ENCODE measurements at regions not wholly inside any gene's neighbourhood (a gene's known extent, or its start where the extent isn't known, plus 50 kb on each side); places are given as distances from the start of the nearest gene placed in this dataset.
A peak's percentile ranks its signal among the peaks of the same experiment; 100 is the strongest.

DNA sequence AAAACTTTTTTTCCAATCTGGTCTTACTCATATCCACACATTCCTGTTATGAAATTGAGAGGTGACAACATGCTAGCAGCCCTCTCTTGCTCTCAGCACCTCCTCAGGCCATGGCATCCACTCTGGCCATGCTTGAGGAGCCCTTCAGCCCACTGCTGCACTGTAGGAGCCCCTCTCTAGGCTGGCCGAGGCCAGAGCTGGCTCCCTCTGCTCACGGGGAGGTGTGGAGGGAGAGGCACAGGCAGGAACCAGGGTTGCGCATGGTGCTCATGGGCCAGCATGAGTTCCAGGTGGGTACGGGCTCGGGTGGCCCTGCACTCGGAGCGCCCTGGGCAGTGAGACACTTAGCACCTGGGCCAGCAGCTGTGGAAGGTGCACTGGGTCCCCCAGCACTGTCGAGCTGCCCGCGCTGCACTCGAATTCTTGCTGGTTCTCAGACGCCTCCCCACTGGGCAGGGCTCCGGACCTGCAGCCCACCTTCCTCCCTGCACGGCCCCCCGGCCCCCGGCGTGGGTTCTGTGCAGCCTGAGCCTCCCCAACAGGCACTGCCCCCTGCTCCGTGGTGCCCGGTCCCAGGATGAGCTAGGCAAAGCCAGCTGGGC, 1669.6 kb upstream of the CELF4 start:
- no peak for DNase-seq
- Histone ChIP-seq H3K36me3 (ENCODE audit: control insufficient read depth in 2 of 3, insufficient read depth in 3 of 3, low read length in 3 of 3) (no peaks in the 10 kb centered on the region), H3K27me3 (ENCODE audit: control insufficient read depth, insufficient read depth, low read length) (no peaks in the 10 kb centered on the region), H3K4me1 (ENCODE audit: control insufficient read depth in 2 of 3, insufficient read depth in 2 of 3, low read depth in 1 of 3, low read length in 3 of 3) (no peaks in the 10 kb centered on the region), H3K27ac (ENCODE audit: low read depth in 2 of 2, low read length in 2 of 2) (no peak overlapping the region), H3K9ac (ENCODE audit: low read length in 3 of 3) (no peak overlapping the region), H3K4me3 (ENCODE audit: low read length in 3 of 3) (no peak overlapping the region), H3K9me3 (ENCODE audit: control insufficient read depth in 2 of 3, insufficient read depth in 1 of 3, low read length in 3 of 3) (no peaks in the 10 kb centered on the region)
- intact Hi-C loops (cut with DNase I), result no loop called here
- TF ChIP-seq CTCF (IDR thresholded peaks at IDR 0.05; ENCODE audit: borderline replicate concordance, extremely low read depth, insufficient read depth), result no peak
- no peak for FAIRE-seq

DNA sequence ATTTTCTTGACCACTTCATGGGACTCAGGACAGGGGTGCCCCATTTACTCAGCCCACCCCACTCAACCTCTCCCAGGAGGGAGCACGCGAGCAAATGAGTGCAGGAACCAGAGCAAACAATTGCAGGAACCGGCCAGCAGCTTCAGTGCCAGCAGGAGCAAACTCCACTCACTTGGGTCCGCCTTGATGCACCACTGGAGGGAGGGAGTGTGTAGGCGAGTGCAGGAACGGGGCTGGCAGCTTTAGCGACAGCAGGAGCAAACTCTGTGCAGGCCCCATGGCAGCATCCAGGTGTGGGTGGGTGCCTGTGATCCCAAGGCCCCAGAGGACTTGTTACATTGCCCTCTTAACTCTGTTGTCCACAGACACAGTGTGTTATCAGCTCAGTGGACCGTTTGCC, 1667.3 kb upstream of the CELF4 start:
- H3K4me1 ChIP-seq (ENCODE audit: control insufficient read depth in 2 of 3, insufficient read depth in 2 of 3, low read depth in 1 of 3, low read length in 3 of 3), result no peaks in the 10 kb centered on the region
- H3K9ac ChIP-seq (ENCODE audit: low read length in 3 of 3), result no peak overlapping the region
- H3K4me3 ChIP-seq (ENCODE audit: low read length in 3 of 3), result no peak overlapping the region
- H3K9me3 ChIP-seq (ENCODE audit: control insufficient read depth in 2 of 3, insufficient read depth in 1 of 3, low read length in 3 of 3), result no peaks in the 10 kb centered on the region
- TF ChIP-seq CTCF (IDR thresholded peaks at IDR 0.05; ENCODE audit: borderline replicate concordance, extremely low read depth, insufficient read depth), result no peak
- no peak overlapping the region for H3K27ac ChIP-seq (ENCODE audit: low read depth in 2 of 2, low read length in 2 of 2)
- H3K27me3 ChIP-seq (ENCODE audit: control insufficient read depth, insufficient read depth, low read length), result no peaks in the 10 kb centered on the region
- FAIRE-seq, result no peak
- H3K36me3 ChIP-seq (ENCODE audit: control insufficient read depth in 2 of 3, insufficient read depth in 3 of 3, low read length in 3 of 3), result no peaks in the 10 kb centered on the region
- DNase-seq, result no peak
- intact Hi-C loops (cut with DNase I), result no loop called here

DNA sequence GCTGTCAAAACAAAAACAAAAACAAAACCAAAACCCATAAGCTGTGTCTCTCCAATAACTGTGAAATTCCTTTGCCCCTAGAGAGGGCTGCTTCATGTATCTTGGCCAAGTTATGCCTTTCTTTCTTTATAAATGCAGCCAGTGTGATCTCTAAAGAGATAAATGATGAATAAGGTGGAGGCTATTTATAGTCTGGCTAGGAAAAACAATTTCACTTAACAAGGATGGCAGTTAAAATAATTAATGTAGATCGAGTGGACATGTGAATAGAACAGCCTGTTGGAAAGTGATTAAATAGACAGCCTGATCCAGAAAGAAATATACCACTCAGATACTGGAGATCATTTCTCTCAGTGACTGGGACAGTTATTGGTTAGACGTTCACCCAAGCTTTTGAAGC, 1666.9 kb upstream of the CELF4 start:
- Histone ChIP-seq H3K27ac (ENCODE audit: low read depth in 2 of 2, low read length in 2 of 2) (no peak overlapping the region), H3K4me1 (ENCODE audit: control insufficient read depth in 2 of 3, insufficient read depth in 2 of 3, low read depth in 1 of 3, low read length in 3 of 3) (no peaks in the 10 kb centered on the region), H3K27me3 (ENCODE audit: control insufficient read depth, insufficient read depth, low read length) (no peaks in the 10 kb centered on the region), H3K9me3 (ENCODE audit: control insufficient read depth in 2 of 3, insufficient read depth in 1 of 3, low read length in 3 of 3) (no peaks in the 10 kb centered on the region), H3K9ac (ENCODE audit: low read length in 3 of 3) (no peak overlapping the region), H3K36me3 (ENCODE audit: control insufficient read depth in 2 of 3, insufficient read depth in 3 of 3, low read length in 3 of 3) (no peaks in the 10 kb centered on the region), H3K4me3 (ENCODE audit: low read length in 3 of 3) (no peak overlapping the region)
- DNase-seq (peak in 2 of 5 donors; percentile 29 to 39), FAIRE-seq (no peak)
- intact Hi-C loops (cut with DNase I), result no loop called here
- no peak for TF ChIP-seq CTCF (IDR thresholded peaks at IDR 0.05; ENCODE audit: borderline replicate concordance, extremely low read depth, insufficient read depth)
